ENCODE measurements at regions not wholly inside any gene's neighbourhood (a gene's known extent, or its start where the extent isn't known, plus 50 kb on each side); places are given as distances from the start of the nearest gene placed in this dataset.

- TF ChIP-seq CTCF (IDR thresholded peaks at IDR 0.05; ENCODE audit: insufficient read depth, low read length, poor library complexity, severe bottlenecking) = no peak
- TF ChIP-seq EZH2phosphoT487 (conservative IDR thresholded peaks at IDR 0.05; ENCODE audit: low read length) = no peak
These were observed 978.5 kb upstream of the LRRTM1 start for GRCh38 chr2:81283081-81283480.

Data from SU-DHL-6 (cell line).